ENCODE measurements at regions not wholly inside any gene's neighbourhood (a gene's known extent, or its start where the extent isn't known, plus 50 kb on each side); places are given as distances from the start of the nearest gene placed in this dataset.

DNA sequence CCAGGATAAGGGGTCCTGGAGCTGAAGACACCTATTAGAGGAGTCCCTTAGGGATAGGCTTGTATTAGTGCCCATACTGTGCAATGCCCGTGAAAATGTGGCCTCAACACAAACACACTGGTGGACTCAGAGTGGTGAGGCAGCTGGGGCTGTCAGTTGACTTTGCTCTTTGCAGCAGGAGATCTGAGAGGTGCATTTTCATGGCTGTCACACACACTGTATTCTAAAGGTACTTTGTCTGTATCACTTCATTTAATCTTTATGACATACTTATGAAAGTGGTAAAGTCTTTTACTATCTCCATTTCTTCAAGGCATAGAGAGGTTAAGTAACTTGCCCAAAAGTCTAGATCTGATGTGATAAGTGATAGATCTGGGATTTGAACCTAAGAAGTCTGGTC is 55.1 kb upstream of the GCFC2 start:
- BruUV-seq (replicated peaks) = no TSS peak
- peaks cover 2 to 8% of the 10 kb centered on the region in 2 experiments for H3K27me3 ChIP-seq (ENCODE audit: control insufficient read depth in 2 of 2, insufficient read depth in 2 of 2, low read length in 2 of 2)
- H3K4me3 ChIP-seq (replicated peaks in 1 of 3; ENCODE audit: insufficient read depth in 1 of 3, low read depth in 1 of 3, low read length in 3 of 3) = no peak overlapping the region
- H3K9me1 ChIP-seq (replicated peaks; ENCODE audit: control insufficient read depth, extremely low read depth, insufficient read depth, low read length) = no peaks in the 10 kb centered on the region
- no peak overlapping the region for H2AFZ ChIP-seq (ENCODE audit: low read depth, low read length)
- peaks cover 9% of the 10 kb centered on the region for H3K4me1 ChIP-seq (ENCODE audit: control insufficient read depth, extremely low read depth, insufficient read depth, low read length)
- DNase-seq (ENCODE audit: low read depth, low spot score) = no peak
- no peak overlapping the region for H3K27ac ChIP-seq (ENCODE audit: insufficient read depth, low read depth, low read length)
- no peak for FAIRE-seq
- H3K4me2 ChIP-seq (ENCODE audit: insufficient read depth, low read length) = no peak overlapping the region
- intact Hi-C loops (cut with micrococcal nuclease) (no loop called here), dilution Hi-C loops (cut with MboI; ENCODE audit: extremely low pct_ligation_motif_present, low sequenced_read_pairs) (no loop called here)
- no peaks in the 10 kb centered on the region for H3K9me3 ChIP-seq (replicated peaks; ENCODE audit: control insufficient read depth, insufficient read depth, low read length)
- CTCF ChIA-PET = no interaction called here
- H3K9ac ChIP-seq (replicated peaks; ENCODE audit: extremely low read depth, insufficient read depth, low read length) = no peak overlapping the region
- no peaks in the 10 kb centered on the region for H3K36me3 ChIP-seq (ENCODE audit: control insufficient read depth in 2 of 2, extremely low read depth in 1 of 2, insufficient read depth in 2 of 2, low read length in 2 of 2)
- H3K79me2 ChIP-seq (ENCODE audit: control insufficient read depth, insufficient read depth, low read length) = no peaks in the 10 kb centered on the region
- H4K20me1 ChIP-seq (replicated peaks; ENCODE audit: control insufficient read depth, extremely low read depth, insufficient read depth, low read length) = no peaks in the 10 kb centered on the region
- TF ChIP-seq GATA2 (IDR thresholded peaks at IDR 0.05; ENCODE audit: insufficient read depth, insufficient read length, low read depth, low read length) (no peak), JUN (IDR thresholded peaks at IDR 0.05; ENCODE audit: borderline replicate concordance, insufficient read depth, insufficient read length, low read depth) (no peak), FOS (IDR thresholded peaks at IDR 0.05; ENCODE audit: borderline replicate concordance, insufficient read depth, low read length) (no peak), MYC (IDR thresholded peaks at IDR 0.05; ENCODE audit: low read depth, low read length) (no peak), EZH2 (IDR thresholded peaks at IDR 0.05; ENCODE audit: borderline replicate concordance, low read depth, low read length, severe bottlenecking) (no peak), POLR2A (IDR thresholded peaks at IDR 0.05; ENCODE audit: low read depth, low read length) (no peak), POLR2AphosphoS5 (IDR thresholded peaks at IDR 0.05; ENCODE audit: insufficient read depth, low read depth, low read length) (no peak)
- TF ChIP-seq, protein P1, sequence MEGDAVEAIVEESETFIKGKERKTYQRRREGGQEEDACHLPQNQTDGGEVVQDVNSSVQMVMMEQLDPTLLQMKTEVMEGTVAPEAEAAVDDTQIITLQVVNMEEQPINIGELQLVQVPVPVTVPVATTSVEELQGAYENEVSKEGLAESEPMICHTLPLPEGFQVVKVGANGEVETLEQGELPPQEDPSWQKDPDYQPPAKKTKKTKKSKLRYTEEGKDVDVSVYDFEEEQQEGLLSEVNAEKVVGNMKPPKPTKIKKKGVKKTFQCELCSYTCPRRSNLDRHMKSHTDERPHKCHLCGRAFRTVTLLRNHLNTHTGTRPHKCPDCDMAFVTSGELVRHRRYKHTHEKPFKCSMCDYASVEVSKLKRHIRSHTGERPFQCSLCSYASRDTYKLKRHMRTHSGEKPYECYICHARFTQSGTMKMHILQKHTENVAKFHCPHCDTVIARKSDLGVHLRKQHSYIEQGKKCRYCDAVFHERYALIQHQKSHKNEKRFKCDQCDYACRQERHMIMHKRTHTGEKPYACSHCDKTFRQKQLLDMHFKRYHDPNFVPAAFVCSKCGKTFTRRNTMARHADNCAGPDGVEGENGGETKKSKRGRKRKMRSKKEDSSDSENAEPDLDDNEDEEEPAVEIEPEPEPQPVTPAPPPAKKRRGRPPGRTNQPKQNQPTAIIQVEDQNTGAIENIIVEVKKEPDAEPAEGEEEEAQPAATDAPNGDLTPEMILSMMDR (IDR thresholded peaks at IDR 0.05; ENCODE audit: extremely low read depth in 1 of 2, insufficient read depth in 1 of 2, low read depth in 1 of 2, low read length in 2 of 2) = no peak
- TF ChIP-seq, protein P2, sequence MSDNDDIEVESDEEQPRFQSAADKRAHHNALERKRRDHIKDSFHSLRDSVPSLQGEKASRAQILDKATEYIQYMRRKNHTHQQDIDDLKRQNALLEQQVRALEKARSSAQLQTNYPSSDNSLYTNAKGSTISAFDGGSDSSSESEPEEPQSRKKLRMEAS (IDR thresholded peaks at IDR 0.05; ENCODE audit: insufficient read depth, insufficient read length) = no peak
- POLR2A ChIA-PET = no interaction called here

All from endothelial cell of umbilical vein (primary cell).